ENCODE measurements at regions not wholly inside any gene's neighbourhood (a gene's known extent, or its start where the extent isn't known, plus 50 kb on each side); places are given as distances from the start of the nearest gene placed in this dataset.

DNA sequence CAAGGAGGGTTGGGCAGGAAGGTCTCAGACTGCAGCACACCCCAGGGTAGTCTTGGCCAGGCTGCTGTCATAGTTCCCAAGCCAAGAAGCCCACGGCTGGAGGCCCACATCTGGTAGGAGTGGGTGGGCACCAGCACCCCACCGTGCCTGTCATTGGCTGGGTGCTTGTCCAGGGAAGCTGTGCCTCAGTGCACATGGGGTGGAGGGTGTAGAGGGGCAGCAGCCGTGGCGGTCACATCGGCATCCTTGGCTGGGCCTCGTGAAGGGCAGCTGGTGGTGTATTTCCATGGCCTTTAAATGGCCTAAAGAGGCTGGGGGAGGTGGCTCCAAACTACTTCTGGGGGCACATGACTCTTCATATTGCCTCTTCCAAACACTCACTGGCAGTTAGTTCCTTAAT, 119.6 kb upstream of the USP24 start:
- H3K79me2 ChIP-seq (ENCODE audit: insufficient read depth, low read length), result no peaks in the 10 kb centered on the region
- H4K20me1 ChIP-seq (ENCODE audit: control insufficient read depth, insufficient read depth, insufficient read length), result no peaks in the 10 kb centered on the region
- H3K4me1 ChIP-seq (ENCODE audit: insufficient read depth, low read length), result no peaks in the 10 kb centered on the region
- no peak overlapping the region for H3K14ac ChIP-seq (ENCODE audit: insufficient read depth, low read length)
- no peak overlapping the region for H3K23ac ChIP-seq (ENCODE audit: insufficient read length, low read depth, low read length)
- no peak overlapping the region for H4K8ac ChIP-seq (replicated peaks; ENCODE audit: insufficient read length, low read depth, low read length)
- no peak overlapping the region for H2BK15ac ChIP-seq (ENCODE audit: low read depth, low read length)
- H3K56ac ChIP-seq (ENCODE audit: insufficient read length, low read depth, low read length), result no peak overlapping the region
- H3K4me2 ChIP-seq (ENCODE audit: insufficient read depth, insufficient read length, low read length), result no peak overlapping the region
- H3K27ac ChIP-seq (ENCODE audit: insufficient read length, low read depth, low read length), result no peak overlapping the region
- H2BK5ac ChIP-seq (ENCODE audit: insufficient read length, low read length), result no peak overlapping the region
- H3T11ph ChIP-seq (ENCODE audit: low read length), result no peak overlapping the region
- no peak overlapping the region for H2BK12ac ChIP-seq (ENCODE audit: insufficient read length, low read depth, low read length)
- Mint-ChIP-seq H3K27me3 (ENCODE audit: low read depth) (peaks cover 5% of the 10 kb centered on the region), H3K9me3 (peaks cover under 1 to 6% of the 10 kb centered on the region in 2 experiments; a peak in 3 of 5 replicates), H3K4me1 (peaks cover 0 to 3% of the 10 kb centered on the region in 2 experiments; a peak in 1 of 4 replicates), H3K4me3 (no peak overlapping the region), H3K36me3 (ENCODE audit: insufficient read depth in 1 of 3, low read depth in 3 of 3) (peaks cover 0 to 1% (median 0%) of the 10 kb centered on the region in 3 experiments; a peak in 1 of 7 replicates), H3K27ac (no peak overlapping the region)
- no peak overlapping the region for H2AK5ac ChIP-seq (ENCODE audit: insufficient read length, low read length)
- H3K23me2 ChIP-seq (ENCODE audit: insufficient read length, low read depth, low read length, poor library complexity, severe bottlenecking), result no peaks in the 10 kb centered on the region
- H4K91ac ChIP-seq (ENCODE audit: insufficient read length, low read depth, low read length), result no peak overlapping the region
- H3K4ac ChIP-seq (ENCODE audit: low read depth, low read length), result no peak overlapping the region
- no peak overlapping the region for H2BK20ac ChIP-seq (ENCODE audit: low read depth, low read length, poor library complexity, severe bottlenecking)
- H4K5ac ChIP-seq (ENCODE audit: insufficient read length, low read depth, low read length), result no peak overlapping the region
- no peak for TF ChIP-seq CTCF (conservative IDR thresholded peaks at IDR 0.05)
- H3K27me3 ChIP-seq (ENCODE audit: insufficient read depth, low read length), result no peaks in the 10 kb centered on the region
- H2AFZ ChIP-seq (ENCODE audit: low read length), result no peak overlapping the region
- no peak overlapping the region for H2BK120ac ChIP-seq (ENCODE audit: low read depth, low read length, poor library complexity, severe bottlenecking)
- no peak for DNase-seq
- no peaks in the 10 kb centered on the region for H3K79me1 ChIP-seq (ENCODE audit: insufficient read depth, low read depth, low read length, poor library complexity, severe bottlenecking)
- no CpG with 5 or more reads among the region's 6 CpGs for WGBS (ENCODE audit: extremely low coverage, insufficient read length, low lambda C conversion rate)
- H3K9me3 ChIP-seq (ENCODE audit: control insufficient read depth, low read depth, low read length), result no peaks in the 10 kb centered on the region
- H3K9ac ChIP-seq (ENCODE audit: extremely low read depth, insufficient read length, low read length), result no peak overlapping the region
- H3K18ac ChIP-seq (ENCODE audit: insufficient read length, low read depth, low read length), result no peak overlapping the region

Data from H9 (cell line).